HG02759 (cell line): ENCODE measurements at regions not wholly inside any gene's neighbourhood (a gene's known extent, or its start where the extent isn't known, plus 50 kb on each side); places are given as distances from the start of the nearest gene placed in this dataset.

Experiments
- ATAC-seq: cut with Tn5 transposase; IDR thresholded peaks from one replicate; pipeline ENCODE4 v1.9.1; 2021; ENCODE audit warnings: mild to moderate bottlenecking, moderate library complexity; ENCODE audit not compliant: unreplicated experiment

- ATAC-seq: no peak
Measured at GRCh38 chr9:79237861-79238260, 333.9 kb upstream of the TLE4 start.

- ATAC-seq: no peak
Measured at GRCh38 chr9:79240774-79241173, 331.0 kb upstream of the TLE4 start.

GRCh38 chr9:79242489-79242888 lies 329.3 kb upstream of the TLE4 start:
- no peak for ATAC-seq

- ATAC-seq: no peak
Measured at GRCh38 chr9:79246170-79246569, 325.6 kb upstream of the TLE4 start.

- no peak for ATAC-seq
Measured at GRCh38 chr9:79247021-79247420, 324.7 kb upstream of the TLE4 start.

- ATAC-seq: no peak
Measured at GRCh38 chr9:79250806-79251205, 321.0 kb upstream of the TLE4 start.

- no peak for ATAC-seq
Measured at GRCh38 chr9:79254900-79255650, 316.7 kb upstream of the TLE4 start.

GRCh38 chr9:79255651-79256260 lies 316.0 kb upstream of the TLE4 start:
- ATAC-seq: no peak

GRCh38 chr9:79256691-79257213 lies 315.0 kb upstream of the TLE4 start:
- ATAC-seq: no peak

- ATAC-seq: no peak
Measured at GRCh38 chr9:79257228-79257781, 314.5 kb upstream of the TLE4 start.

GRCh38 chr9:79257790-79258351 lies 313.9 kb upstream of the TLE4 start:
- no peak for ATAC-seq

- ATAC-seq: no peak
Measured at GRCh38 chr9:79259858-79260257, 311.9 kb upstream of the TLE4 start.

- ATAC-seq: no peak
Measured at GRCh38 chr9:79263628-79264027, 308.1 kb upstream of the TLE4 start.

- ATAC-seq: no peak
Measured at GRCh38 chr9:79264041-79264440, 307.7 kb upstream of the TLE4 start.

GRCh38 chr9:79264511-79265355 lies 307.0 kb upstream of the TLE4 start:
- ATAC-seq: no peak

GRCh38 chr9:79266986-79267385 lies 304.8 kb upstream of the TLE4 start:
- no peak for ATAC-seq

- ATAC-seq: no peak
Measured at GRCh38 chr9:79268806-79269205, 303.0 kb upstream of the TLE4 start.

- no peak for ATAC-seq
Measured at GRCh38 chr9:79273311-79273710, 298.5 kb upstream of the TLE4 start.

- ATAC-seq: no peak
Measured at GRCh38 chr9:79279356-79279755, 292.4 kb upstream of the TLE4 start.

GRCh38 chr9:79280691-79281090 lies 291.1 kb upstream of the TLE4 start:
- ATAC-seq: no peak

GRCh38 chr9:79284081-79284480 lies 287.7 kb upstream of the TLE4 start:
- no peak for ATAC-seq
